ENCODE measurements at regions not wholly inside any gene's neighbourhood (a gene's known extent, or its start where the extent isn't known, plus 50 kb on each side); places are given as distances from the start of the nearest gene placed in this dataset.

DNA sequence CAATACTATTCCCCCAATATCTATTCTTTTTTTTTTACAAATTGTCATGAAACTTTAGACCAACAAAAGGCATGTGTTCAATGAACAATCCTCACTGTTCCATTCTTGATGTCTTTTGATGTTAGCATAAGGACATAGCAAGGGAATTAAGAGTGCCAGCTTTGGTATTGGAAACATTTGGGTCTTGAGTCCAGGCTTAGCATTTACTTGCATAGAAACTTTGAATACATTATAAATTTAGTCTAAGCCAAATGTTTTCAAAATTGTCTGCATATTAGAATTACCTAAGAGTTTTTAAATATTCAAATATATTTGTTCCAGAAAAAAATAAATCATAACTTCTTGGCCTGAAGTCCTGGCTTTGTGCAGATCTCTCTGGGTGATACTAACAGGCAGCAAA, 406.5 kb downstream of the LRFN5 start:
- no peak for FAIRE-seq
- Histone ChIP-seq H3K36me3 (replicated peaks in 1 of 2; ENCODE audit: control insufficient read depth in 1 of 2, insufficient read depth in 2 of 2, low read length in 2 of 2) (no peaks in the 10 kb centered on the region), H3K4me2 (ENCODE audit: low read depth, low read length) (no peak overlapping the region), H3K4me1 (ENCODE audit: insufficient read depth, low read length) (no peaks in the 10 kb centered on the region), H3K79me2 (ENCODE audit: insufficient read depth, low read length) (no peaks in the 10 kb centered on the region), H3K27me3 (ENCODE audit: control insufficient read depth in 1 of 2, insufficient read depth in 2 of 2, low read length in 2 of 2) (no peaks in the 10 kb centered on the region), H3K9me3 (ENCODE audit: low read length) (peaks cover 74% of the 10 kb centered on the region), H2AFZ (ENCODE audit: low read length) (no peak overlapping the region), H3K9ac (ENCODE audit: insufficient read depth, low read depth, low read length) (no peak overlapping the region), H3K4me3 (replicated peaks in 1 of 3; ENCODE audit: insufficient read depth in 1 of 3, low read depth in 2 of 3, low read length in 3 of 3) (no peak overlapping the region), H4K20me1 (ENCODE audit: insufficient read depth, low read length) (no peaks in the 10 kb centered on the region), H3K27ac (ENCODE audit: extremely low read length, insufficient read depth, low read length) (no peak overlapping the region)
- ChIA-PET POLR2A (no interaction called here), CTCF (ENCODE audit: low intra/inter-chr PET ratio, low total read pairs) (no interaction called here)
- BruUV-seq (replicated peaks), result no TSS peak
- ATAC-seq, result no peak
- TF ChIP-seq, protein P1, sequence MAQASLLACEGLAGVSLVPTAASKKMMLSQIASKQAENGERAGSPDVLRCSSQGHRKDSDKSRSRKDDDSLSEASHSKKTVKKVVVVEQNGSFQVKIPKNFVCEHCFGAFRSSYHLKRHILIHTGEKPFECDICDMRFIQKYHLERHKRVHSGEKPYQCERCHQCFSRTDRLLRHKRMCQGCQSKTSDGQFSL (CRISPR knock-in tag; IDR thresholded peaks at IDR 0.05), result no peak
- TF ChIP-seq, protein P2, sequence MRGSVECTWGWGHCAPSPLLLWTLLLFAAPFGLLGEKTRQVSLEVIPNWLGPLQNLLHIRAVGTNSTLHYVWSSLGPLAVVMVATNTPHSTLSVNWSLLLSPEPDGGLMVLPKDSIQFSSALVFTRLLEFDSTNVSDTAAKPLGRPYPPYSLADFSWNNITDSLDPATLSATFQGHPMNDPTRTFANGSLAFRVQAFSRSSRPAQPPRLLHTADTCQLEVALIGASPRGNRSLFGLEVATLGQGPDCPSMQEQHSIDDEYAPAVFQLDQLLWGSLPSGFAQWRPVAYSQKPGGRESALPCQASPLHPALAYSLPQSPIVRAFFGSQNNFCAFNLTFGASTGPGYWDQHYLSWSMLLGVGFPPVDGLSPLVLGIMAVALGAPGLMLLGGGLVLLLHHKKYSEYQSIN (CRISPR knock-in tag; IDR thresholded peaks at IDR 0.05; ENCODE audit: borderline replicate concordance), result no peak
- TF ChIP-seq, protein P3, sequence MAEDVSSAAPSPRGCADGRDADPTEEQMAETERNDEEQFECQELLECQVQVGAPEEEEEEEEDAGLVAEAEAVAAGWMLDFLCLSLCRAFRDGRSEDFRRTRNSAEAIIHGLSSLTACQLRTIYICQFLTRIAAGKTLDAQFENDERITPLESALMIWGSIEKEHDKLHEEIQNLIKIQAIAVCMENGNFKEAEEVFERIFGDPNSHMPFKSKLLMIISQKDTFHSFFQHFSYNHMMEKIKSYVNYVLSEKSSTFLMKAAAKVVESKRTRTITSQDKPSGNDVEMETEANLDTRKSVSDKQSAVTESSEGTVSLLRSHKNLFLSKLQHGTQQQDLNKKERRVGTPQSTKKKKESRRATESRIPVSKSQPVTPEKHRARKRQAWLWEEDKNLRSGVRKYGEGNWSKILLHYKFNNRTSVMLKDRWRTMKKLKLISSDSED (CRISPR knock-in tag; IDR thresholded peaks at IDR 0.05), result no peak
- TF ChIP-seq SMAD9 (CRISPR knock-in tag; IDR thresholded peaks at IDR 0.05) (no peak), RBFOX2 (IDR thresholded peaks at IDR 0.05; ENCODE audit: low read depth, low read length) (no peak), DR1 (CRISPR knock-in tag; IDR thresholded peaks at IDR 0.05) (no peak), PHF21A (CRISPR knock-in tag; IDR thresholded peaks at IDR 0.05) (no peak), ZKSCAN5 (CRISPR knock-in tag; IDR thresholded peaks at IDR 0.05) (no peak), PRPF4 (IDR thresholded peaks at IDR 0.05; ENCODE audit: low read depth, low read length, poor library complexity, severe bottlenecking) (no peak), SP5 (CRISPR knock-in tag; IDR thresholded peaks at IDR 0.05; ENCODE audit: borderline replicate concordance, low read depth) (no peak), ZNF468 (CRISPR knock-in tag; IDR thresholded peaks at IDR 0.05) (no peak), TOPORS (CRISPR knock-in tag; IDR thresholded peaks at IDR 0.05) (no peak), KLF6 (CRISPR knock-in tag; IDR thresholded peaks at IDR 0.05) (no peak), ZNF850 (CRISPR knock-in tag; conservative IDR thresholded peaks at IDR 0.05) (no peak), NBN (conservative IDR thresholded peaks at IDR 0.05) (no peak), GTF2F1 (IDR thresholded peaks at IDR 0.05; ENCODE audit: low read length) (no peak), TAF15 (IDR thresholded peaks at IDR 0.05; ENCODE audit: low read depth, low read length, poor library complexity, severe bottlenecking) (no peak), ZNF317 (CRISPR knock-in tag; IDR thresholded peaks at IDR 0.05) (no peak), SMAD3 (CRISPR knock-in tag; IDR thresholded peaks at IDR 0.05) (no peak)
- intact Hi-C loops (cut with micrococcal nuclease; ENCODE audit: unreplicated experiment) (no loop called here), in situ Hi-C loops (cut with HindIII; ENCODE audit: extremely low pct_ligation_motif_present, low pct_unique_long_range_greater_than_20kb) (no loop called here)
- DNase-seq (ENCODE audit: low spot score), result no peak
